HCT116 (cell line): ENCODE measurements at regions not wholly inside any gene's neighbourhood (a gene's known extent, or its start where the extent isn't known, plus 50 kb on each side); places are given as distances from the start of the nearest gene placed in this dataset.

ENCODE experiments used
- ATAC-seq: fragments of 200-7000 bp; cut with Tn5 transposase; 2 replicates; pipeline ENCODE4 v1.9.1; 2020; ENCODE audit warnings: mild to moderate bottlenecking, moderate library complexity
- BruUV-seq: library from RNA; stranded (reverse); fragments of 400-500 nt; replicated peaks from 2 replicates; lab custom pipeline; 2021; lab: Mats Ljungman, UMichigan
- CTCF ChIA-PET: fragments of 300-600 bp; sonication (Branson Sonifier 250); formaldehyde crosslinking; loops from one replicate; lab custom pipeline; 2021; ENCODE audit warnings: antibody characterized with exemption; lab: Charles Lee
- POLR2A ChIA-PET: fragments of 300-600, 350-600 bp; sonication (Branson Sonifier 250); formaldehyde crosslinking; loops from one replicate; lab custom pipeline; 2021; ENCODE audit warnings: antibody characterized with exemption; lab: Charles Lee
- RAD21 ChIA-PET, 2 experiments: fragments of 300-600 bp; sonication (Branson Sonifier 250); formaldehyde crosslinking; loops; one replicate each; lab custom pipeline; 2023; ENCODE audit warnings: low total read pairs in 2 of 2; ENCODE audit not compliant: uncharacterized antibody in 2 of 2, unreplicated experiment in 2 of 2, low non-redundant PET in 1 of 2; lab: Charles Lee
- DNase-seq: peaks from one replicate; pipeline ENCODE4 v3.0.0-alpha.2; 2010; ENCODE audit warnings: low read depth, low spot score
- H2AFZ ChIP-seq: fragments of 200-600 bp; shearing (Covaris generic), sonication (generic); 2 replicates; pipeline ENCODE4 v1.6.1; 2017; ENCODE audit warnings: low read depth, mixed run types, mixed read lengths, antibody characterized with exemption, low read length; ENCODE audit not compliant: poor library complexity, severe bottlenecking
- H3K27ac ChIP-seq: 2 replicates; pipeline ENCODE4 v1.5.1; 2012; ENCODE audit warnings: low read depth, low read length
- H3K27me3 ChIP-seq: fragments of 200-600 bp; sonication (generic); 2 replicates; pipeline ENCODE4 v1.6.1; 2016; ENCODE audit warnings: mixed run types, low read length, mixed read lengths; ENCODE audit not compliant: insufficient read depth
- H3K36me3 ChIP-seq, 2 experiments: fragments of 200-500 bp in 1 of 2; fragments of 200-600 bp in 1 of 2; sonication (Bioruptor generic) in 1 of 2; sonication (generic) in 1 of 2; 2 replicates each; pipeline versions ENCODE4 v1.5.1 to v1.6.1; 2014 to 2016; ENCODE audit warnings: low read length in 2 of 2, inconsistent platforms in 1 of 2, mixed read lengths in 1 of 2, mixed run types in 1 of 2; ENCODE audit not compliant: insufficient read depth in 2 of 2, control insufficient read depth in 1 of 2
- H3K4me1 ChIP-seq, 2 experiments: fragments of 200-600 bp in 1 of 2; sonication (generic) in 1 of 2; 2 replicates each; pipeline versions ENCODE4 v1.5.1 to v1.6.1; 2012 to 2017; ENCODE audit warnings: low read length in 2 of 2, inconsistent platforms in 1 of 2, mild to moderate bottlenecking in 1 of 2, mixed read lengths in 1 of 2, mixed run types in 1 of 2, moderate library complexity in 1 of 2; ENCODE audit not compliant: insufficient read depth in 2 of 2, control insufficient read depth in 1 of 2
- H3K4me2 ChIP-seq: fragments of 200-600 bp; sonication (generic); 2 replicates; pipeline ENCODE4 v1.6.1; 2017; ENCODE audit warnings: mixed run types, low read length, mixed read lengths
- H3K4me3 ChIP-seq, 2 experiments: fragments of 200-600 bp in 1 of 2; sonication (generic) in 1 of 2; replicated peaks in 1 of 2; 2 replicates each; pipeline ENCODE4 v1.5.1; 2011 to 2016; ENCODE audit warnings: low read length in 2 of 2, control low read depth in 1 of 2, low read depth in 1 of 2, mild to moderate bottlenecking in 1 of 2, mixed read lengths in 1 of 2, mixed run types in 1 of 2
- H3K79me2 ChIP-seq: fragments of 200-600 bp; sonication (generic); 2 replicates; pipeline ENCODE4 v1.6.1; 2017; ENCODE audit warnings: mild to moderate bottlenecking, mixed run types, low read length, moderate library complexity, mixed read lengths; ENCODE audit not compliant: insufficient read depth
- H3K9ac ChIP-seq: fragments of 200-600 bp; sonication (generic); 2 replicates; pipeline ENCODE4 v1.6.1; 2016; ENCODE audit warnings: low read length, mixed read lengths
- H3K9me2 ChIP-seq: fragments of 200-600 bp; sonication (generic), shearing (Covaris generic); 2 replicates; pipeline ENCODE4 v1.6.1; 2017; ENCODE audit warnings: mixed run types, mild to moderate bottlenecking, moderate library complexity; ENCODE audit not compliant: insufficient read depth
- H3K9me3 ChIP-seq, 2 experiments: fragments of 200-500 bp in 1 of 2; fragments of 200-600 bp in 1 of 2; sonication (Bioruptor generic) in 1 of 2; sonication (generic) in 1 of 2; 2 replicates each; pipeline ENCODE4 v1.6.1; 2014 to 2017; ENCODE audit warnings: low read length in 2 of 2, mixed read lengths in 2 of 2, inconsistent platforms in 1 of 2, low read depth in 1 of 2, mild to moderate bottlenecking in 1 of 2, mixed run types in 1 of 2, moderate library complexity in 1 of 2; ENCODE audit not compliant: control insufficient read depth in 1 of 2, insufficient read depth in 1 of 2
- H4K20me1 ChIP-seq: fragments of 200-600 bp; sonication (generic), shearing (Covaris generic); 2 replicates; pipeline ENCODE4 v1.6.1; 2017; ENCODE audit warnings: mixed run types, mild to moderate bottlenecking, moderate library complexity; ENCODE audit not compliant: insufficient read depth
- CBX3 ChIP-seq: IDR thresholded peaks from 2 replicates; pipeline ENCODE4 v1.6.1; 2012; ENCODE audit warnings: low read depth
- CEBPB ChIP-seq: IDR thresholded peaks from 2 replicates; pipeline ENCODE4 v1.6.1; 2012; ENCODE audit warnings: low read depth
- ELF1 ChIP-seq: IDR thresholded peaks from 2 replicates; pipeline ENCODE4 v1.6.1; 2012; ENCODE audit warnings: low read depth, borderline replicate concordance
- EZH2phosphoT487 ChIP-seq: fragments of 200-600 bp; IDR thresholded peaks from 2 replicates; pipeline ENCODE4 v1.6.1; 2018; ENCODE audit warnings: antibody characterized with exemption, borderline replicate concordance
- FOSL1 ChIP-seq: IDR thresholded peaks from 2 replicates; pipeline ENCODE4 v1.6.1; 2012; ENCODE audit warnings: low read depth
- TCF7L2 ChIP-seq: IDR thresholded peaks from 2 replicates; pipeline ENCODE4 v1.7.0; 2011; ENCODE audit warnings: borderline replicate concordance, inconsistent platforms; ENCODE audit not compliant: insufficient read depth, insufficient read length; ENCODE audit errors: extremely low read depth
- YY1 ChIP-seq: IDR thresholded peaks from 2 replicates; pipeline ENCODE4 v1.6.1; 2011; ENCODE audit warnings: low read length, low read depth, moderate library complexity, mild to moderate bottlenecking; ENCODE audit not compliant: insufficient replicate concordance; ENCODE audit errors: extremely low read depth
- ZFX ChIP-seq: fragments of 450-650 bp; IDR thresholded peaks from 2 replicates; pipeline ENCODE4 v1.6.1; 2017
- intact Hi-C: fragments of 100-400 bp; cut with micrococcal nuclease; formaldehyde crosslinking; loops from 2 replicates; pipeline ENCODE4 v1.10.0; 2022
- TF ChIP-seq, protein P1 (sequence below): IDR thresholded peaks from 2 replicates; pipeline ENCODE4 v1.6.1; 2012
- TF ChIP-seq, protein P2 (sequence below): IDR thresholded peaks from 2 replicates; pipeline ENCODE4 v1.6.1; 2011; ENCODE audit warnings: mild to moderate bottlenecking, low read length, moderate library complexity; ENCODE audit not compliant: insufficient replicate concordance; ENCODE audit errors: extremely low read depth

DNA sequence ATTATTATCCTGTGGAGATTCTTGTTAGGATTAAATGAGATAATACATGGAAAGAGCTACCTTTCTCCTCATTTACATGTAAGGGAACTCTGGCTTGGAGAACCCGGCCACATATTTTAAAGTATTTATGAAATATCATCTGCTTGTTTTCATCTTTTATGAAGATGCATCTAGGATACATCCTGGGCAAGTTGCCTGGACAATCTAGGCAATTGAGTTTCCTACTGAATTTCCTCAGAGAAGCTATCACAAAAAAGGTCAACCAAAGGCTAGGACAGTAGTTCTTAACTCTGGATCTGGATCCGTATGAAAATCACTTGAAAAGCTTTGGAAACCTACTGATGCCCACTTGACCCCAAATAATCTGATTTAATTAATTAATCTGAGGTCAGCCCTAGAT, 140.7 kb downstream of the MTPAP start:
- CTCF ChIA-PET, result no interaction called here

More for the DNA sequence above, 140.7 kb downstream of the MTPAP start:
- Histone ChIP-seq H3K9me3 (peaks cover 0 to 10% of the 10 kb centered on the region in 2 experiments; a peak in 2 of 4 replicates), H3K79me2 (no peaks in the 10 kb centered on the region), H3K27ac (no peak overlapping the region), H3K4me3 (no peak overlapping the region), H4K20me1 (no peaks in the 10 kb centered on the region), H2AFZ (no peak overlapping the region), H3K9ac (no peak overlapping the region), H3K4me2 (no peak overlapping the region), H3K27me3 (no peaks in the 10 kb centered on the region), H3K4me1 (no peaks in the 10 kb centered on the region), H3K36me3 (no peaks in the 10 kb centered on the region), H3K9me2 (no peaks in the 10 kb centered on the region)
- no peak for ATAC-seq
- no peak for TF ChIP-seq YY1
- no peak for TF ChIP-seq CBX3
- TF ChIP-seq CEBPB, result no peak
- TF ChIP-seq, protein P1, sequence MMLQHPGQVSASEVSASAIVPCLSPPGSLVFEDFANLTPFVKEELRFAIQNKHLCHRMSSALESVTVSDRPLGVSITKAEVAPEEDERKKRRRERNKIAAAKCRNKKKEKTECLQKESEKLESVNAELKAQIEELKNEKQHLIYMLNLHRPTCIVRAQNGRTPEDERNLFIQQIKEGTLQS, result no peak
- no peak for TF ChIP-seq ZFX
- TF ChIP-seq EZH2phosphoT487, result no peak
- no peak for TF ChIP-seq TCF7L2
- TF ChIP-seq ELF1, result no peak
- no peak for TF ChIP-seq FOSL1
- TF ChIP-seq, protein P2, sequence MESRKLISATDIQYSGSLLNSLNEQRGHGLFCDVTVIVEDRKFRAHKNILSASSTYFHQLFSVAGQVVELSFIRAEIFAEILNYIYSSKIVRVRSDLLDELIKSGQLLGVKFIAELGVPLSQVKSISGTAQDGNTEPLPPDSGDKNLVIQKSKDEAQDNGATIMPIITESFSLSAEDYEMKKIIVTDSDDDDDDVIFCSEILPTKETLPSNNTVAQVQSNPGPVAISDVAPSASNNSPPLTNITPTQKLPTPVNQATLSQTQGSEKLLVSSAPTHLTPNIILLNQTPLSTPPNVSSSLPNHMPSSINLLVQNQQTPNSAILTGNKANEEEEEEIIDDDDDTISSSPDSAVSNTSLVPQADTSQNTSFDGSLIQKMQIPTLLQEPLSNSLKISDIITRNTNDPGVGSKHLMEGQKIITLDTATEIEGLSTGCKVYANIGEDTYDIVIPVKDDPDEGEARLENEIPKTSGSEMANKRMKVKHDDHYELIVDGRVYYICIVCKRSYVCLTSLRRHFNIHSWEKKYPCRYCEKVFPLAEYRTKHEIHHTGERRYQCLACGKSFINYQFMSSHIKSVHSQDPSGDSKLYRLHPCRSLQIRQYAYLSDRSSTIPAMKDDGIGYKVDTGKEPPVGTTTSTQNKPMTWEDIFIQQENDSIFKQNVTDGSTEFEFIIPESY, result no peak
- intact Hi-C loops, result no loop called here
- no peak for DNase-seq
- ChIA-PET POLR2A (no interaction called here), RAD21 (no interaction called here)
- BruUV-seq, result no TSS peak
